Liver (tissue), 8 donors: ENCODE measurements at regions not wholly inside any gene's neighbourhood (a gene's known extent, or its start where the extent isn't known, plus 50 kb on each side); places are given as distances from the start of the nearest gene placed in this dataset.

Experiments used
- DNase-seq: peaks from one replicate; pipeline ENCODE4 v3.0.0-alpha.2; 2017; ENCODE audit warnings: low spot score
- H3K27ac ChIP-seq, 2 donors: one replicate each; pipeline ENCODE4 v1.7.0; 2013; ENCODE audit warnings: inconsistent platforms in 2 of 2, low read length in 2 of 2, control low read depth in 1 of 2, low read depth in 1 of 2, mild to moderate bottlenecking in 1 of 2
- H3K27me3 ChIP-seq, 4 donors: one replicate each; pipeline versions ENCODE4 v1.6.1 to v1.7.0; 2013; ENCODE audit warnings: low read length in 3 of 4, inconsistent platforms in 1 of 4, mild to moderate bottlenecking in 1 of 4, moderate library complexity in 1 of 4; ENCODE audit not compliant: control insufficient read depth in 4 of 4, insufficient read depth in 4 of 4
- H3K36me3 ChIP-seq, 4 donors: one replicate each; pipeline versions ENCODE4 v1.6.1 to v1.7.0; 2013; ENCODE audit warnings: low read length in 3 of 4, mild to moderate bottlenecking in 3 of 4, low read depth in 1 of 4, moderate library complexity in 1 of 4; ENCODE audit not compliant: control insufficient read depth in 4 of 4, insufficient read depth in 3 of 4
- H3K4me1 ChIP-seq, 4 donors: one replicate each; pipeline versions ENCODE4 v1.6.1 to v1.7.0; 2013; ENCODE audit warnings: low read length in 3 of 4, mild to moderate bottlenecking in 3 of 4, moderate library complexity in 1 of 4; ENCODE audit not compliant: control insufficient read depth in 4 of 4, insufficient read depth in 4 of 4
- H3K4me3 ChIP-seq, 3 donors: one replicate each; pipeline versions ENCODE4 v1.6.1 to v1.7.0; 2013; ENCODE audit warnings: low read length in 3 of 3, control low read depth in 1 of 3, low read depth in 1 of 3, mild to moderate bottlenecking in 1 of 3
- H3K9ac ChIP-seq, 2 donors: one replicate each; pipeline ENCODE4 v1.7.0; 2013; ENCODE audit warnings: low read length in 2 of 2, mild to moderate bottlenecking in 2 of 2, moderate library complexity in 2 of 2, control low read depth in 1 of 2, low read depth in 1 of 2
- H3K9me3 ChIP-seq, 4 donors: one replicate each; pipeline versions ENCODE4 v1.6.1 to v1.7.0; 2013; ENCODE audit warnings: low read length in 3 of 4; ENCODE audit not compliant: control insufficient read depth in 4 of 4
- EGR1 ChIP-seq, 2 donors: IDR thresholded peaks; 2 replicates each; pipeline ENCODE4 v1.6.1; 2016 to 2018; ENCODE audit warnings: antibody characterized with exemption in 2 of 2, low read depth in 2 of 2
- FOXA2 ChIP-seq: IDR thresholded peaks from 2 replicates; pipeline ENCODE4 v1.6.1; 2016; ENCODE audit warnings: antibody characterized with exemption
- HNF4A ChIP-seq, 2 donors: conservative IDR thresholded peaks; 2 replicates each; pipeline ENCODE4 v1.6.1; 2016; ENCODE audit warnings: antibody characterized with exemption in 2 of 2, mild to moderate bottlenecking in 2 of 2
- HNF4G ChIP-seq: IDR thresholded peaks from 2 replicates; pipeline ENCODE4 v1.6.1; 2016; ENCODE audit warnings: antibody characterized with exemption
- JUND ChIP-seq, 2 donors: IDR thresholded peaks; 2 replicates each; pipeline ENCODE4 v1.6.1; 2016; ENCODE audit warnings: antibody characterized with exemption in 2 of 2
- NR2F2 ChIP-seq: IDR thresholded peaks from 2 replicates; pipeline ENCODE4 v1.6.1; 2016; ENCODE audit warnings: antibody characterized with exemption
- RAD21 ChIP-seq, 2 donors: IDR thresholded peaks; 2 replicates each; pipeline ENCODE4 v1.6.1; 2016; ENCODE audit warnings: antibody characterized with exemption in 2 of 2, mild to moderate bottlenecking in 2 of 2
- RXRA ChIP-seq, 2 donors: IDR thresholded peaks; 2 replicates each; pipeline ENCODE4 v1.6.1; 2017 to 2018; ENCODE audit warnings: antibody characterized with exemption in 2 of 2, mild to moderate bottlenecking in 1 of 2
- SP1 ChIP-seq: IDR thresholded peaks from 2 replicates; pipeline ENCODE4 v1.6.1; 2018; ENCODE audit warnings: antibody characterized with exemption, mild to moderate bottlenecking
- TAF1 ChIP-seq: conservative IDR thresholded peaks from 2 replicates; pipeline ENCODE4 v1.6.1; 2016; ENCODE audit warnings: antibody characterized with exemption, mild to moderate bottlenecking
- YY1 ChIP-seq: IDR thresholded peaks from 2 replicates; pipeline ENCODE4 v1.6.1; 2016; ENCODE audit warnings: antibody characterized with exemption, mild to moderate bottlenecking
- WGBS: extraction: QIAGEN DNeasy Blood & Tissue Kit; methylation state at CpG from one replicate; pipeline ENCODE4 v1.1.7; 2013; 5-methylcytosine and 5-hydroxymethylcytosine counted together
- TF ChIP-seq, protein P1 (sequence below): IDR thresholded peaks from 2 replicates; pipeline ENCODE4 v1.6.1; 2016; ENCODE audit warnings: antibody characterized with exemption, mild to moderate bottlenecking
- TF ChIP-seq, protein P2 (sequence below): fragments of 150-350 bp; IDR thresholded peaks from 2 replicates; pipeline ENCODE4 v1.5.1; 2017; ENCODE audit warnings: improper control_type of control experiment, low read depth, low read length; ENCODE audit not compliant: missing input control
- TF ChIP-seq, protein P3 (sequence below): IDR thresholded peaks from 2 replicates; pipeline ENCODE4 v1.6.1; 2016; ENCODE audit warnings: antibody characterized with exemption
- TF ChIP-seq, protein P4 (sequence below): IDR thresholded peaks from 2 replicates; pipeline ENCODE4 v1.6.1; 2016; ENCODE audit warnings: antibody characterized with exemption
- donor health status: healthy.
- donor health status: healthy.
- donor health status: healthy.
- donor health status: healthy.
- donor health status: healthy.

DNA sequence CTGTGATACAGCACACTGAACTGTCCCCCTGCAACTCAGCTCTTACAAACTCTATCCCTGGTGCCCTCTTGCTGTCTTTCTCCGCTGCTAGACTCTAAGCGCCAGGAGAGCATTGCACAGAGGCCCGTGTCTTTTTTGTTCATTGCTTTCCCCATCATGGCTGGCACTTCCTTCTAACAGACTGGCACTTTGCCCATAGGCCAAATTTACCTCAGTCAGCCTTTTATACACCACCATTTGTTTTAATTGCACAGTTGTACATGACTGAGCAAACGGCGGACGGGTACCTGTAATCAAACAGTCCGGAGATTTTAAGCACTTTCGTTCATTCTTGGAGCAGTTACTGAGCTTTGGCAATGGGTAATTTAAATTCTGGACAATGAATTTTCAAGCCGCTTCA lies 102.2 kb upstream of the CLINT1 start:
- Histone ChIP-seq H3K27me3 (no peaks in the 10 kb centered on the region), H3K4me3 (no peak overlapping the region), H3K9ac (no peak overlapping the region), H3K4me1 (no peaks in the 10 kb centered on the region), H3K36me3 (no peaks in the 10 kb centered on the region), H3K27ac (no peak overlapping the region), H3K9me3 (no peaks in the 10 kb centered on the region)
- no peak for DNase-seq
- 72% methylated on average over 9 of the region's 9 CpGs for WGBS
- TF ChIP-seq, protein P1, sequence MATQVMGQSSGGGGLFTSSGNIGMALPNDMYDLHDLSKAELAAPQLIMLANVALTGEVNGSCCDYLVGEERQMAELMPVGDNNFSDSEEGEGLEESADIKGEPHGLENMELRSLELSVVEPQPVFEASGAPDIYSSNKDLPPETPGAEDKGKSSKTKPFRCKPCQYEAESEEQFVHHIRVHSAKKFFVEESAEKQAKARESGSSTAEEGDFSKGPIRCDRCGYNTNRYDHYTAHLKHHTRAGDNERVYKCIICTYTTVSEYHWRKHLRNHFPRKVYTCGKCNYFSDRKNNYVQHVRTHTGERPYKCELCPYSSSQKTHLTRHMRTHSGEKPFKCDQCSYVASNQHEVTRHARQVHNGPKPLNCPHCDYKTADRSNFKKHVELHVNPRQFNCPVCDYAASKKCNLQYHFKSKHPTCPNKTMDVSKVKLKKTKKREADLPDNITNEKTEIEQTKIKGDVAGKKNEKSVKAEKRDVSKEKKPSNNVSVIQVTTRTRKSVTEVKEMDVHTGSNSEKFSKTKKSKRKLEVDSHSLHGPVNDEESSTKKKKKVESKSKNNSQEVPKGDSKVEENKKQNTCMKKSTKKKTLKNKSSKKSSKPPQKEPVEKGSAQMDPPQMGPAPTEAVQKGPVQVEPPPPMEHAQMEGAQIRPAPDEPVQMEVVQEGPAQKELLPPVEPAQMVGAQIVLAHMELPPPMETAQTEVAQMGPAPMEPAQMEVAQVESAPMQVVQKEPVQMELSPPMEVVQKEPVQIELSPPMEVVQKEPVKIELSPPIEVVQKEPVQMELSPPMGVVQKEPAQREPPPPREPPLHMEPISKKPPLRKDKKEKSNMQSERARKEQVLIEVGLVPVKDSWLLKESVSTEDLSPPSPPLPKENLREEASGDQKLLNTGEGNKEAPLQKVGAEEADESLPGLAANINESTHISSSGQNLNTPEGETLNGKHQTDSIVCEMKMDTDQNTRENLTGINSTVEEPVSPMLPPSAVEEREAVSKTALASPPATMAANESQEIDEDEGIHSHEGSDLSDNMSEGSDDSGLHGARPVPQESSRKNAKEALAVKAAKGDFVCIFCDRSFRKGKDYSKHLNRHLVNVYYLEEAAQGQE = no peak
- TF ChIP-seq EGR1 (IDR thresholded peaks at IDR 0.05; ENCODE audit: low read depth in 2 of 2) (no peak), RXRA (IDR thresholded peaks at IDR 0.05) (no peak), YY1 (no peak), TAF1 (no peak), JUND (IDR thresholded peaks at IDR 0.05) (no peak), HNF4G (no peak), RAD21 (IDR thresholded peaks at IDR 0.05) (no peak), HNF4A (conservative IDR thresholded peaks at IDR 0.05) (no peak), NR2F2 (no peak)
- TF ChIP-seq, protein P2, sequence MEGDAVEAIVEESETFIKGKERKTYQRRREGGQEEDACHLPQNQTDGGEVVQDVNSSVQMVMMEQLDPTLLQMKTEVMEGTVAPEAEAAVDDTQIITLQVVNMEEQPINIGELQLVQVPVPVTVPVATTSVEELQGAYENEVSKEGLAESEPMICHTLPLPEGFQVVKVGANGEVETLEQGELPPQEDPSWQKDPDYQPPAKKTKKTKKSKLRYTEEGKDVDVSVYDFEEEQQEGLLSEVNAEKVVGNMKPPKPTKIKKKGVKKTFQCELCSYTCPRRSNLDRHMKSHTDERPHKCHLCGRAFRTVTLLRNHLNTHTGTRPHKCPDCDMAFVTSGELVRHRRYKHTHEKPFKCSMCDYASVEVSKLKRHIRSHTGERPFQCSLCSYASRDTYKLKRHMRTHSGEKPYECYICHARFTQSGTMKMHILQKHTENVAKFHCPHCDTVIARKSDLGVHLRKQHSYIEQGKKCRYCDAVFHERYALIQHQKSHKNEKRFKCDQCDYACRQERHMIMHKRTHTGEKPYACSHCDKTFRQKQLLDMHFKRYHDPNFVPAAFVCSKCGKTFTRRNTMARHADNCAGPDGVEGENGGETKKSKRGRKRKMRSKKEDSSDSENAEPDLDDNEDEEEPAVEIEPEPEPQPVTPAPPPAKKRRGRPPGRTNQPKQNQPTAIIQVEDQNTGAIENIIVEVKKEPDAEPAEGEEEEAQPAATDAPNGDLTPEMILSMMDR = no peak
- TF ChIP-seq, protein P3, sequence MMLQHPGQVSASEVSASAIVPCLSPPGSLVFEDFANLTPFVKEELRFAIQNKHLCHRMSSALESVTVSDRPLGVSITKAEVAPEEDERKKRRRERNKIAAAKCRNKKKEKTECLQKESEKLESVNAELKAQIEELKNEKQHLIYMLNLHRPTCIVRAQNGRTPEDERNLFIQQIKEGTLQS = no peak
- TF ChIP-seq, protein P4, sequence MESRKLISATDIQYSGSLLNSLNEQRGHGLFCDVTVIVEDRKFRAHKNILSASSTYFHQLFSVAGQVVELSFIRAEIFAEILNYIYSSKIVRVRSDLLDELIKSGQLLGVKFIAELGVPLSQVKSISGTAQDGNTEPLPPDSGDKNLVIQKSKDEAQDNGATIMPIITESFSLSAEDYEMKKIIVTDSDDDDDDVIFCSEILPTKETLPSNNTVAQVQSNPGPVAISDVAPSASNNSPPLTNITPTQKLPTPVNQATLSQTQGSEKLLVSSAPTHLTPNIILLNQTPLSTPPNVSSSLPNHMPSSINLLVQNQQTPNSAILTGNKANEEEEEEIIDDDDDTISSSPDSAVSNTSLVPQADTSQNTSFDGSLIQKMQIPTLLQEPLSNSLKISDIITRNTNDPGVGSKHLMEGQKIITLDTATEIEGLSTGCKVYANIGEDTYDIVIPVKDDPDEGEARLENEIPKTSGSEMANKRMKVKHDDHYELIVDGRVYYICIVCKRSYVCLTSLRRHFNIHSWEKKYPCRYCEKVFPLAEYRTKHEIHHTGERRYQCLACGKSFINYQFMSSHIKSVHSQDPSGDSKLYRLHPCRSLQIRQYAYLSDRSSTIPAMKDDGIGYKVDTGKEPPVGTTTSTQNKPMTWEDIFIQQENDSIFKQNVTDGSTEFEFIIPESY = no peak

DNA sequence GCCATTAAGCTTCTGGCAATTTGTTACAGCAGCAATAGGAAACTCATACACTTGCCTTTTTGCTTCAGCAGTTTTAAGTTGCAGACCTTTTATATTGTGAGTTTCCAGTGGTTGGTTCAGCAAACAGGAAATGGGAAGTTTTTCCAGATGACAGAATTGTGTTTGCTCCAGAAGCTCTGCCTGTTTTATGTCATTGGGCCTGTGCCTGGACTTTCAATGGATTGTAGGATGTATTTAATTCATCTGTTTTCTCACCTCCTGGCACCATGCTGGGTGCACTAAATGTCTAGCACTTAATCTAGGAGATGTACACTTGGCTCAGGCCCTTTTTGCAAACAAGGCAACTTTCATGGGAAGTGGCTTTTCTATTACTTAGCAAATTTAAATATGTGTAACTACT lies 100.4 kb upstream of the CLINT1 start:
- no peaks in the 10 kb centered on the region for H3K36me3 ChIP-seq
- TF ChIP-seq SP1 (no peak), YY1 (no peak), JUND (IDR thresholded peaks at IDR 0.05) (no peak), RAD21 (IDR thresholded peaks at IDR 0.05) (no peak), NR2F2 (no peak), FOXA2 (no peak), HNF4A (conservative IDR thresholded peaks at IDR 0.05) (no peak), RXRA (IDR thresholded peaks at IDR 0.05) (no peak)
- TF ChIP-seq, protein P4 = no peak
- TF ChIP-seq, protein P2 = no peak
- TF ChIP-seq, protein P1 = no peak
- TF ChIP-seq, protein P3 = no peak
- H3K4me1 ChIP-seq = no peaks in the 10 kb centered on the region
- no peaks in the 10 kb centered on the region for H3K9me3 ChIP-seq
- H3K4me3 ChIP-seq = no peak overlapping the region
- H3K27me3 ChIP-seq = no peaks in the 10 kb centered on the region
- no peak overlapping the region for H3K9ac ChIP-seq
- no peak overlapping the region for H3K27ac ChIP-seq
- no peak for DNase-seq
